ENCODE measurements at regions not wholly inside any gene's neighbourhood (a gene's known extent, or its start where the extent isn't known, plus 50 kb on each side); places are given as distances from the start of the nearest gene placed in this dataset.

DNA sequence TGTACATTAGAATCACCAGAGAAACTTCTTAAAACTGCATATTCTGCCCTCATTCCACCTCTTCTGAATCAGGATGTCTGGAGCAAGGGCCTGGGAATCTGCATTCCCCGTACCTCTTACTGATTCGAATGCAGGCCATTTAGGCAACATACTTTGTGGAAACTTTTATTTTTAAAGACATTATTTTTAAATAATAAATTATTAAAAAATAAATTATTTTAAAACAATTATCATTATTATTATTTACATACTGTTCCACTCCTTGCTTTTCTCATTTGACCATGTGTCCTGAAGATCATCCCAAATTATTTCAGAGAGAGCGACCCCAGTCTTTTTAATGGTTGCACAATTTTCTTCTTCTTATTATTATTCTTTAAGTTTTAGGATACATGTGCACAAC lies 336.6 kb upstream of the TBC1D5 start:
- no peak for DNase-seq

DNA sequence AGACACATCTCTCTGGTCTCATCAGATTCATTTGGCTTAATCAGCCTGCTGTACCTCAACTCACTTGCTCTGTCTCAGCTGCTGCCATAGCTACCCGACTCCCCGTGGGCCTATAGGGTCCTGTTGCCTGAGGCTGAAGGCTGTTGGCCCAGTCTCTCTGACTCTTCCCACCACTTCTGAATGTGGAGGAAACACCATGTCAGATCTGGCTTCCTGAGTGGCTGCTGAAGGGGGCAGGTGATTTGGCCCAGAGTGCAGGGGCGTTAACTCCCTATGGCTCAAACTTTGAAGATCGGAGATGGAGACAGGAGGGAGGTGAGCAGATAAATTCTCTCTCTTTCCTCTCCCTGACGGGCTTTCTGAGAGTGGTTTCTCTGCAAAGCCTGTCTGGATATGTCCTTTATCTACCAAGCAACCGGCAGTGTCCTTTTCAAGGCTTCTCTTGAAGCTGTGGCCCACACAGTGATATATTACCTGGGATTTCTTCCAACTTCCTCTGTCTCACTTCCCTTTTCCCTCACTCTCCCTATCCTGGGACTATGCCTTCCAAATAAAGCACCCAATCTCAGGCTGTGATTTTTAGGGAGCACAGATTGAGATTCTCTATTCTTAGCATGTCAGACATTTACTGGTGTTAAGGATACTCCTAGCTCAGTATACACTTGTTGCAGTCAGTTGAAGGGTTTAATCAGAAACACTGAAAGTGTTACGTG lies 334.9 kb upstream of the TBC1D5 start:
- no peak for DNase-seq

DNA sequence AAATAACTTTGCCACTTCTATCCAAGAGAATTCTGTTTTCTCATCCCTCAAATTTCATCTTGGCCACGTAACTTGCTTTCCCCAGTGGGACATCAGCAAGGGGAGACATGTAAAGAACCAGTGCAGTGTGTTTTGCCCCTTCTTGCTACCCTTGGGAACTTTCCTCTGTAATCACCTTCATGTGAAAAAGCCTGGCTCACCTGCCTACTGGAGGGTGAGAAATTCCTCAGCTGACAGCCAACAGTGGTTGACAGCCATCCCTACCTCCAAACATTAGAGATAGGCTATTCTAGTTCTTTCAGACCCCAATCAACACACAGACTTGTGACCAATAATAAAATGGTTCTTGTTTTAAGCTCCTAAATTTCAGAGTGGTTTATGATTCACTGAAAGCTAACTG lies 333.9 kb upstream of the TBC1D5 start:
- DNase-seq, result no peak

DNA sequence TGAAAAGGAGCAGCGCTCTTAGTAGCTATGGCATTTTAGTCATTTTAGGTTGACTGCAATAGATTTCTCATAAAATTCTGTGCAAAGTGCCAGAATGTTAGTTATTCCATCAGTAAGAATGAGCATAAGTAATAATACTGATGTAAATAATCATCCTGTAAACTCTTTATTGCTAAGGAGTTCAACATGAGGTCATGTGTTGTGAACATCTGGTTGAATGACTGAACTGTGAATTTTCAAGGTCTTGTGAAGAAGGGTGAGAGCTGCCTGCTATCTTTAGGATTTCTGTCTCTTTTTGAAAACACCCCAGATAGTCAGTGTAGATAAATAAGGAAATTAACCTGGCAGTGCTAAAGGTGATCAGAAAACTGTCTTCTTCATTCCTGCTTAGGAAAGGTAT lies 333.4 kb upstream of the TBC1D5 start:
- no peak for DNase-seq

DNA sequence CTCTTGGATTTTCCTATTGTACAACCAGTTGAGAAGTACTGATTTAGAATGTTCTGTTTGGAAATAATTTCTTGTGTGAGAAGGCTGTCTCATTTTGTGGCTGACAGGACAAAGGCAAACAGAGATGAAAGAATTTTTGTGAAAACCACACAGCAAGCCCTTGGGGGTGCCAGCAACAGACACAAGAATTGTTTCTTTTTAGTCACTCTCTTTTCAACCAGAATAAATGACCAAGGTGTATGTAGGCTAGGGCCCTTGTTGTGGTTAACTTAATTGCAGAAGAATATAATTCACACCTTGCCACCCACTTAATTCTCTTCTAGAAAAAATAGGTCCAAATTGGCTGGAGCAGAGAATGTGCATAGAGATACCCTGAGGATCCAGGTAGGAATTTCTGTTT lies 329.4 kb upstream of the TBC1D5 start:
- DNase-seq, result no peak

DNA sequence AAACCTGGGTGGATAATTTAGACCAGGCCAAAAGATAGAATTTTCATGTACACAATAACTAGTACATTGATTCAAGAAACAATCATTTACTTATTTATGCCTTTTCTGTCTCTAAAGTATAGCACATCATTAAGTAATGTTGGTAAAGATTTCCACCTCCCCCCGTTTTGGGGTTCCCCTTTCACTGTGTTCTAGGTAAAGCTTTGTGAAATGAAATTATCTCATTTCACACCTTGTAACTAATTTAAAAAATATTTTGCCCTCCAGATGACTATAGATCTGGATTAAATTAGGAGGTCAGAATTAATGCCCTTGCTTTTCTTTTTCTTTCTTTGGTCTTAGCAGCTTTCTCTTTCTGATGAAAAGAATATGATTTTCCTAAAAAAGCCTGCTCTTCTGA lies 328.5 kb upstream of the TBC1D5 start:
- no peak for DNase-seq

DNA sequence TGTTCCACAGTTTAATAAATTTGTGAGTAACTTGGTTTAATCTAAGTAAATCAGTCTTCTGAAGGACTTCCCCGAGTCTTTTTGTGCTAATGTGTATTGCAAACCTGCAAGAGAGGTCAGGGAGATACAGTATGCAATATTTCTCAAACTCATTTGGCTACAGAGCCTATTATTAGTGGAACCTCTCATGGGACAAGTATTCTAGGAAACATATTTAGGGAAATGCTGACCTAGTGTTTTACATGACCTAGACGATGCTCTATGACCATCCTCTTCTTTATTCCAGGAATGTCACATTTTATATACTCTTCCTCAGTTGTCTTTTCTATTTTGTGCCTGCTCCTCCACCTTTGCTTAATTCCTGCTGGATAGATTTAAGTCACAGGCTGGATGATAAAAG lies 327.8 kb upstream of the TBC1D5 start:
- DNase-seq, result no peak

DNA sequence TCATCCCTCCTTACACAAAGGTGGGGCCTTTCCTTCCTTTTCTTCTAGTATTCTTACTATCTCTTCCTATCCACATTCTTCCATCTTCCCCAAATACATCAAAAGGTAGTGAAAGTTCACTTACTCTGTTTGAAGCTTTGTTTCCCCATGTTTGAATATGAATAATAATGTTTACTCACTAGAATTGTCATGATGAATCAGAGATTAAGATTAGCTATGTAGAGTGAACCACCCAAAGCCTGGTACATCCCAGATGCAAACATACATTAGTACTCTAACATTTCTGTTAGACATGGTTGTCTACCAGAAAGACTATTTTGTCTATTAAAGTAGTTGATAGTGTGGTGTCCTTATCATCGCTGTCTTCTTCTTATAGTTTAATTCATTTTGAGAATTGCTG lies 327.1 kb upstream of the TBC1D5 start:
- DNase-seq, result no peak

DNA sequence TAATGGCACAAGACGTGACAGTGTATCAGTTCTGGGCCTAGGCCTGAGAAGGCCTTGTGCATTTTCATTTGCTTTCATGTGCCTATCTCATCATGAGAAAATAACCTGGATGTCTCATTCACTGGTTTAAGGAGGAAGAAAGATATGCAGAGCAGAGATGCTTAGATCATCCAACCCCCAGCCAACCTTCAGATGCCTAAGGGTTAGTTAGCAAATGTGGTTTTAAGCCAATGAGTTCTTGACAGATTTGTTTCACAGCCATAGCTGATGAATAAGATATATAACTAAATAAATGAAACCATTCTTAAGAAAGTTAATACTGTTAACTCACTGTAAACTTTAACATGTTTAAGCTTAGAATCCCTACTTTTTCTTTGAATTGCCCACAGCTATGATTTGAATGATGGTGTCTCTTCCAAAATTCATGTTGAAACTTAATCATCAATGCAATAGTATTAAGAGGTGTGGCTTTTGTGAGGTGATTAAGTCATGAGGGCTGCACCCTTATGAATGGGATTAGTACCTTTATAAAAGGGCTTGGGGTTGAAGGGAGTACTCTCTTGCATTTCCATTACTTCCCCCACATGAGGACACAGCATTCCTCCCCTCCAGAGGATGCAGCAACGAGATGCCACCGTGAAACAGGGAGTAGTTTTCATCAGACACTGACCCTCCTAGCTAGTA lies 324.6 kb upstream of the TBC1D5 start:
- no peak for DNase-seq

DNA sequence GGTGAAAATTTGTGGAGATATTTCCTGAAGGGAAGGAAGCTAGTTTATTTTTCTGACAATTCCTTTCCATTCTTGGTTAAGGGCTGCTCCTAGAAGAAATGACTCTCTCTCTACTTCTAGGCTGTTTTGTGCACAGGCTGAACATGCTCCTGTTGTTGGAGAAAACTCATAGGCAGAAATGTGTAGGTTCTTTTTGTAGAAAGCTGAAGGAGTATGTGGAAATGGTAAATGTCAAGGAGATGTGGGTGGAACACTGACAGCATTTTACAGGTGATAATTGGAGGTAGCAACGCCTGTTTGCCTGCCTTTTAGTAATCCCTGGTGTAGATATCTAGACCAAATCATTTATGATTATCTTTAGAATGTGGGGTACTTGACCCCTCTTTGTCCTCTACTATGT lies 322.2 kb upstream of the TBC1D5 start:
- DNase-seq, result no peak

DNA sequence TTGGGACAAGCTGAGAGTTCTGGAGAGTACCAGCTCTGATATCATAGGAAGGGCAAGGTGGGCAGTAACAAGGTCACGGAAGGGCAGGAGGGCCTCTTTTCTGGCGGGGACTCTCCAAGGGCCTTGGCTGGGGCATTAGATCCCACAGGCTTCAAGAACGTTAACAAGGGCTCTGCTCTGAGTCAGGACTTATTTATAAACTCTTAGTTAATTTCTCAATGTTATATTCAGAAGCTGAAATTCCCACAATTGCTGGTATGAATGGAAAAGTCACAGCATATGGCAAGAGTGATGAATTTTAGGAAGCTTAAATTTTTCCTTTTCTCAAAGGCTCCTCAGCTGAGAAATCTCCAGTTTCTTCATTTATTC lies 320.2 kb upstream of the TBC1D5 start:
- DNase-seq, result no peak

DNA sequence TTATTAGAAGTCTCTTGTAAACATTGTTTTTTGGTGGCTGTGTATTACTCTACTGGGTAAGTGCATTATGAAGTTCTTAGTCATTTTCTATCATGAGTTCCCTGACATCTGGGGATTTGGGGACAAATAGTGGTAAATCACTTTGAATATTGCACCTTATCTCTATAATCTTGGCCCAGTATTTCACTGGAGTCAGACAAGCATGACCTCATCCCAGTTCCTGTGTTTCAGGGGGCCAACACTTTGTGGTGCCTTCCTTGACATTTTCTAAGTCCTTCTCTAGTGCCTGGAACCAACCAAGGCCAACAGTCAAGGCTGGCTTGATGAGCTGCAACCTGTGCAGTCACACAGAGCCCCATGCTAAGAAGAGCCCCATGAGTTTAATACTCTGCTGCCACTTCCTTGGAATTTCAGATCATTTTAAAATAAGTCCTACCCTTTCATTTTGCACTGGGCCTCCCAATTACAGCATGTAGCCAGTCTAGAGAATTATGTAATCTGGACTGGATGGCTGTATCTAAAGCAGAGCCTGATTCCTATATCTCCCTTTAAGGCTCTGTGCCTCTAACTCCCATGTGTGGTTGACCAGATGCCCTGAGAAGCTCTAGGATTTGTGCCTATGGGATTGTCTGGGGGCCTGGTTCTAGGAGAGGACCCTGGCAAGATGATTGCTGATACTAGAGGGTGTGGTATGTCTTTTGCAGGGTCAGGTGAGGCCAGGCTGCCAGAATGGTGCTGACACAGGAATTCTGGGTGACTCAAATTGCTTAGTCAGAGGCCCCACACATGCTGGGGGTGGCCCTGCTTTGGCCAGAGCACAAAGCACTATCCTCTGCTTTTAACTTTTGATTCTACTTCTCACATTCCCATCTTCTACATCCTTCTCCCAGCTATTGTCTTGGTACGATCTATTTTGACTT lies 319.6 kb upstream of the TBC1D5 start:
- DNase-seq, result no peak

DNA sequence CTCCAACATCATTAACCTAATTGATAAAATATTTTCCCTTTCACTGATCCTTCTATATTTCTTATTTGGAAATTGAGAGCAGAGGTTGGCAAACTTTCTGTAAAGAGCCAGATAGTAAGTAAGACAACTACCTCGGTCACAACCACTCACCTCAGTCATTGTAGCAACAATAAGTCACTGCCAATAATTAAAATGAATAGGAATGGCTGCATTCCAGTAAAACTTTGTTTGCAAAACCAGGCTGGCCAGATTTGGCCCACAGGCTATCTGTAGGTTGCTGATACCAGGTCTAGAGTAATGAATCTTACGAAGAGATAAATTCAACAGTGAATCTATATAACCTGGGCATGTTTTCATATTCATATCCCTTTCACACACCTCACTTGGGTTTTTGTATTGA lies 316.2 kb upstream of the TBC1D5 start:
- DNase-seq, result no peak

DNA sequence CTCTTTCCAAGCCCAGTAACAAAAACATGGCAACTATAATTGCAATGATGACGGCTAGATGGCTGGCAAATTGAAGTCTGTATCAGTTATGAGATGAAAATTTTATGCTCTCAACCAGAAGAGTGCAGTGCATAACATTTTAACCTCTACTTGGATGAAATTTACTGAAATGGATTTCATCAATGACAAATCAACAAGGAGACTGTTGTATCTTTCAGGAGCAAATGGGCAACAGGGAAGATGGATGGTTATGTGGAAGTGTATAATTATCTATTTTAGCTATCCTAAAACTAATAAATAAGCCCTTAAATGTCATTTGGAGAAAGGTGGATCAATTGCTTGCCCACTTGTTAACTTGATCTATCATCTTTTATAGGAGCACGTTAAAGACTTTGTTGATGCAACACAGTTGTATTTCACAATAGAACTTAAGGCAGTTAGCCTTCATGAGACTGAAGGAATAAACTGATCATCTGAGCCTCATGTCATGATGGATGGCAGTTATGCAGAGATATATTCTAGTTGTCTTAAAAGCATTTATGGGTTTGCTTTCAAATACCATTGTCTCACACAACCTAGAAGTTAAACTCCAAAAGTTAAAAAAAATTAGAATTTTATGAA lies 315.1 kb upstream of the TBC1D5 start:
- DNase-seq, result no peak

DNA sequence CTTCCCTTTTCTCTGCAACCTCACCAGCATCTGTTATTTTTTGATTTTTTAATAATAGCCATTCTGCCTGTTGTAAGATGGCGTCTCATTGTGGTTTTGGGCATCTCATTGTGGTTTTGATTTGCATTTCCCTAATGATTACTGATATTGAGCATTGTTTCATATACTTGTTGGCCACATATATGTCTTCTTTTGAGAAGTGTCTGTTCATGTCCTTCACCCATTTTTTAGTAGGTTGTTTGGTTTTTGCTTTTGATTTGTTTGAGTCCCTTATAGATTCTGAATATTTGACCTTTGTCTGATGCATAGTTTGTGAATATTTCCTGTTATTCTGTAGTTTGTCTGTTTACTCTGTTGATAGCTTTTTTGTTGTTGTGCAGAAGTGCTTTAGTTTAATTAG lies 312.2 kb upstream of the TBC1D5 start:
- no peak for DNase-seq

DNA sequence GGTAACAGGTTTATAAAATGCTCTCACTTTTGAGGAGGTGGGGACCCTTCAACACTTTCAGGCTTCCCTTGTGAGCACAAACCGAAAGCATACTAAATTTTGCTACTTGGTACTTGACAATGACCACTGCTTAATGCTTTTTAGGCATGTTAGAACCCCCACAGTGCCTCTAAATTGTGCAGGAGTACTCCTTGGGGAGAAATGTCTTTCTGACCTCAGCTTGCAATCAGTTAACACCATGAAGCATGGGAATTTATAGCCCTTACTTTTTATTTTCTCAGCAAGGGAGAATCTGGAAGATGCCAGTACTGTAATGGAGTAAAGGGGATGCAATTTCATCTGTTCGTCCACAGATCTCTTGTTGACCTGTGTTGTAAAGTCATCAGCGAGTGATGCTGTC lies 308.9 kb upstream of the TBC1D5 start:
- no peak for DNase-seq

DNA sequence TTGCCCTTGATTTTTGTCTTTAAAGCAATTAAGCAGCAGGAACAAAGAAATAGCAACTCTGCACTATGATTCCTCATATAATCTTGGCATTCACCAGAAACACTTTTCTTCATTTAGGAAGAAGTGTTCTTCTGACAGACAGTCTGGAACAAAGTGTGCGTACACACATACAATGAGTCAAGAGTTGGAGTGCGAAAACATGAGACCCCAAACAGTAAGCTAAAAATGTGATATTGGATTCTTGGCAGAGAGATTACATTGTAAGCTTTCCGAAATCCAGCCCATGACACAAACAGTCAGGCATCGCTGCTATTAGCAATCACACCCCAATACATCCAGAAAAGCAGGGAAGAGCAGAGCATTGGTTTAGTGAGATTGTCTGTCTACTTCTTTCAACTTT lies 306.7 kb upstream of the TBC1D5 start:
- DNase-seq, result no peak

DNA sequence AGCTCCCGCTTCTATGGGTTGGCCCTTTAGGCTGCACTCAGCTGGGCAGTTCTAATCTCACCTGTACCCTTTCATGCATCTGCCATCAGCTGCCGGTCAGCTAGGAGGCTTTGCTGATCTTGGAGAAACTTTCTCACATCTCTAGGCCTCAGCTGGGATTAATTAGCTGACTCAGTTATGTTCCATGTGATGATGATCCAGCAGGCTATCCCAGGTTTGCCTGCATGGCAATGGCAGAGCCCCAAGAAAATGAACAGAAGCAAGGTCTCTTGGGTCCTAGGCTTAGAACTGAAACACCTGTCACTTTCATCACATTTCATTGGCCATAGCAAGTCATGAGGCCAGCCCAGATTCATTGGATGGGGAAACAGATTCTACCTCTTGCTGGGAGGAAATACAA lies 304.6 kb upstream of the TBC1D5 start:
- DNase-seq, result no peak

DNA sequence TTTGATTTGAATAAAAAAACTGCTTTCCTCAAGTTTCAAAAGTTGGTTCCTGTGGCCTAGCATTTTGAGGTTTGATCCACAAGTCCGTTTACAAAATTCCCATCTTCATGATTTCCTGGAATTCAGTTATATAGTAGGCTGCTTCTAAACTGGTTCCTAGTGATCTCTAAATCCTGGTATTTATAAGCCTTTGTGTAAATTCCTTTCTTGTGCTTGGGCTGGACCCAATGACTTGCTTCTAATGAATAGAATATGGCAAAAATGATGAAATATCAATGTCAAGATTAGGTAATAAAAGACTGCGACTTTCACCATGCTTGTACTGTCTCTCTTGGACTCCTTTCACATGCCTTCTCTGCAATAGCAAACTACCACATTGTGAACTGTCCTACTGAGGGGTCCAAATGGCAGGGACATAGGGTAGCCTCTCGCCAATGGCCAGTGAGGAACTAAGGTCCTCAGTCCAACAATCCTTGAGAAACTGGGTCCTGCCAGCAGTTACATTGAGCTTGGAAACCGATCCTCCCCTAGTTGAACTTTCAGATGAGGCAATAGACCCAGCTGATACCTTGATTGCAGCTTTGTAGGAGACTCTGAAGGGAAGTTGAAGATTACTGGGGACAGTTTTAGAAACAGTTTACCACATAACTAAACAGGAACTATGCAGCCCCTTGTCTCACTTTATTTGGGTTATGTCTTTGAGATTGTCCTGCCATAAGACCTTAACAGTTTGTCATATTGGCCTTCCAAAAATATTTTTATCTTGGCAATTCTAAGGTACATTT lies 303.9 kb upstream of the TBC1D5 start:
- DNase-seq, result no peak

DNA sequence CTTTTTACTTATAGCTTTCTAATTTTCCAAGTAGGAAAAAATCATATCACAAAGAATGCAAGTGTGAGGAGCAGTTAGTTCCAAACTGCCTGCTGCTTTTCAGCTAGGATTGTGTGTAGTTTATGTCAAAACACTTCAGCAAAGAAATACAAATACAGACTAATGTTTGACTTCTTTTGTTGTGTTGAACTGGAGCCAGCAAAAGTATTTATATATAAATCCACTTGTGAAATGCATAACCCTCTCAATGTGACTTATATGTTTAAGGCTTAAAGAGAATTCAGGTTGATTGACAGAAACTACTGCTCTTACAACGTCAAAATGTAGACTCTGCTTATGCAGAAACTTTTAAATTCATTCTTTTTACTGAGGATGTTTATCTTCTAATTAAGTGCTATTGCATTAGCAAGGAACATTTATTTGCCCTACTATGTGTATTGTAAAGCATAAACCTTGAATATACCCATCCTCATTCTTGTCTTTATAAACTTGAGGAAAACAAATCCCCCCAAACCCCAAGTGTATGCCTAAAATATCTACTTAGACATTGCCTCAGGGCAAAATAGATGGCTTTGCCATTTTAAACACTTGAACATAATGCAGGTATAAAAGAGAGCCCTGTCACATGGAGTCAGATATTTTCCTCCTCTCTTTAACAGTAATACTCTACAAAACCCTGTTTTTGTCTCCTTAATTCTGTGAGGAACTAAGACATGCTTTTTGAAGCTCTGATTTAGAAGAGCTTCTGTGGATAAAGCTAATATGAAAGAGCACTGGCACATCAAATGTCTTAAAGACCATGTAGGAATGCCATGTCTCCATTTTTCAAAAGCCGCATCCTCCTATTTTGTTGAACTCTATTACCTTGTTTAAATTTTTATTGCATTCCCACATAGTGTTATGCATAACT lies 302.8 kb upstream of the TBC1D5 start:
- no peak for DNase-seq

DNA sequence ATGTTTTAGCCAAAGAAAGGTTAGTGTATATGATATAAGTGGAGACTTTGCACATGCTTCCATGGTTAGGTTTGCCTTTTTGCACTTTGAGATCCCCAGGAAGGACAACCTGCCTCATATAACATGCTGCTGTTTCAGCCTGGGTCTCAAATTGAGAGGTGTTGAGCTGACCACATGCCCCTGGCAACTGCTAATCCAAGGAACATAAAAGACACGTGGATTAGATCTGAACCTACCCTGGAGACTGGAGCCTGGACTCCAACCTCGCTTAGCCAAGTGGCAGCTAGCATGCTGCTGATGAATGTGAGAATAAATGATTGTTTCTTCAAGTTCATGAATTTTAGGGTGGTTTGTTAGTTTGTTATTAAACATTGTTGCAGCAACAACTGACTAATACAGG lies 301.8 kb upstream of the TBC1D5 start:
- no peak for DNase-seq
